ENCODE measurements at regions not wholly inside any gene's neighbourhood (a gene's known extent, or its start where the extent isn't known, plus 50 kb on each side); places are given as distances from the start of the nearest gene placed in this dataset.
A peak's percentile ranks its signal among the peaks of the same experiment; 100 is the strongest.

DNA sequence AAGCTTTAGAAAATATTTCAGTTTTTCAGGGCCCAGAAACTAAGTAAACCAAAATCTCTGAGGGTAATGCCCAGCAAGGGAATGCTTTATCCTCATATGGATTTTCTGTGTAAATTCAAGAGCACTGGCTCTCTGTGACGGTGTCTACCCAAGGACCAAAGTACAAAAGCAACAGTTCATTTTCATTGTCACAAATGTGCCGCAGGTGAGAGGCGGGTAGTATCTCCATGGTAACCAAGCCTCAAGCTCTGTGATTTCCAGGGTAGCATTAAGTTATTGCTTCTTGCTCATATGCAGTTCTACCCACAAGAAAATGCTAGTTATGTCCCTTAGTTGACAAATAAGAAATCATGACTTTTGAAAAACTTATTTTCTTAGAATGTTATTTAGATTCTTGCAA, 164.3 kb downstream of the MTRR start:
- H2AFZ ChIP-seq (ENCODE audit: low read length): no peak overlapping the region
- CTCF ChIA-PET (ENCODE audit: low intra/inter-chr PET ratio, low total read pairs): no interaction called here
- no peak overlapping the region for H3K27ac ChIP-seq (ENCODE audit: extremely low read length, insufficient read depth, low read length)
- H3K9me3 ChIP-seq (ENCODE audit: low read length): no peaks in the 10 kb centered on the region
- BruUV-seq (replicated peaks): no TSS peak
- FAIRE-seq: no peak
- H3K79me2 ChIP-seq (ENCODE audit: insufficient read depth, low read length): no peaks in the 10 kb centered on the region
- peak; percentile 43; the same call in 2 of the 3 replicates for ATAC-seq
- H3K4me2 ChIP-seq (ENCODE audit: low read depth, low read length): no peak overlapping the region
- in situ Hi-C loops (cut with HindIII; ENCODE audit: extremely low pct_ligation_motif_present, low pct_unique_long_range_greater_than_20kb): no loop called here
- intact Hi-C loops (cut with micrococcal nuclease; ENCODE audit: unreplicated experiment): no loop called here
- no peaks in the 10 kb centered on the region for H4K20me1 ChIP-seq (ENCODE audit: insufficient read depth, low read length)
- DNase-seq (ENCODE audit: low spot score): no peak
- POLR2A ChIA-PET: no interaction called here
- no peaks in the 10 kb centered on the region for H3K4me1 ChIP-seq (ENCODE audit: insufficient read depth, low read length)
- H3K4me3 ChIP-seq (replicated peaks in 1 of 3; ENCODE audit: insufficient read depth in 1 of 3, low read depth in 2 of 3, low read length in 3 of 3): no peak overlapping the region
- no peaks in the 10 kb centered on the region for H3K36me3 ChIP-seq (replicated peaks in 1 of 2; ENCODE audit: control insufficient read depth in 1 of 2, insufficient read depth in 2 of 2, low read length in 2 of 2)
- H3K9ac ChIP-seq (ENCODE audit: insufficient read depth, low read depth, low read length): no peak overlapping the region
- WGBS (ENCODE audit: low lambda C conversion rate): 4% methylated on average over 3 of the region's 3 CpGs
- no peaks in the 10 kb centered on the region for H3K27me3 ChIP-seq (ENCODE audit: control insufficient read depth in 1 of 2, insufficient read depth in 2 of 2, low read length in 2 of 2)
- TF ChIP-seq FOSL1 (CRISPR knock-in tag; IDR thresholded peaks at IDR 0.05; ENCODE audit: borderline replicate concordance) (no peak), USF2 (IDR thresholded peaks at IDR 0.05; ENCODE audit: low read depth, low read length) (no peak), USF2 (CRISPR knock-in tag; IDR thresholded peaks at IDR 0.05; ENCODE audit: borderline replicate concordance) (no peak), MIER2 (CRISPR knock-in tag; IDR thresholded peaks at IDR 0.05) (no peak), GATA4 (IDR thresholded peaks at IDR 0.05; ENCODE audit: borderline replicate concordance, low read depth) (no peak), ZNF644 (CRISPR knock-in tag; IDR thresholded peaks at IDR 0.05; ENCODE audit: low read depth) (no peak), CSRNP2 (CRISPR knock-in tag; conservative IDR thresholded peaks at IDR 0.05; ENCODE audit: low read depth) (no peak), FOSL2 (CRISPR knock-in tag; IDR thresholded peaks at IDR 0.05) (no peak), ZBTB44 (CRISPR knock-in tag; IDR thresholded peaks at IDR 0.05) (no peak), SNAPC2 (CRISPR knock-in tag; IDR thresholded peaks at IDR 0.05) (no peak), ZNF788 (CRISPR knock-in tag; IDR thresholded peaks at IDR 0.05; ENCODE audit: borderline replicate concordance) (no peak), GFI1 (CRISPR knock-in tag; IDR thresholded peaks at IDR 0.05; ENCODE audit: borderline replicate concordance) (no peak), ZBTB25 (CRISPR knock-in tag; IDR thresholded peaks at IDR 0.05) (no peak), ZNF33B (CRISPR knock-in tag; IDR thresholded peaks at IDR 0.05) (no peak), MTF2 (CRISPR knock-in tag; IDR thresholded peaks at IDR 0.05; ENCODE audit: borderline replicate concordance) (no peak), ZNF598 (CRISPR knock-in tag; IDR thresholded peaks at IDR 0.05; ENCODE audit: borderline replicate concordance) (no peak), CBX1 (IDR thresholded peaks at IDR 0.05; ENCODE audit: low read depth) (no peak), PCBP2 (optimal IDR thresholded peaks at IDR 0.05; ENCODE audit: low read depth, low read length, poor library complexity, severe bottlenecking) (no peak)
- TF ChIP-seq, protein P1, sequence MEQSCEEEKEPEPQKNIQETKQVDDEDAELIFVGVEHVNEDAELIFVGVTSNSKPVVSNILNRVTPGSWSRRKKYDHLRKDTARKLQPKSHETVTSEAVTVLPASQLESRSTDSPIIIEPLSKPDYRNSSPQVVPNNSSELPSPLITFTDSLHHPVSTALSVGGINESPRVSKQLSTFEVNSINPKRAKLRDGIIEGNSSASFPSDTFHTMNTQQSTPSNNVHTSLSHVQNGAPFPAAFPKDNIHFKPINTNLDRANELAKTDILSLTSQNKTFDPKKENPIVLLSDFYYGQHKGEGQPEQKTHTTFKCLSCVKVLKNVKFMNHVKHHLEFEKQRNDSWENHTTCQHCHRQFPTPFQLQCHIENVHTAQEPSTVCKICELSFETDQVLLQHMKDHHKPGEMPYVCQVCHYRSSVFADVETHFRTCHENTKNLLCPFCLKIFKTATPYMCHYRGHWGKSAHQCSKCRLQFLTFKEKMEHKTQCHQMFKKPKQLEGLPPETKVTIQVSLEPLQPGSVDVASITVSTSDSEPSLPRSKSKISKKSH (CRISPR knock-in tag; IDR thresholded peaks at IDR 0.05; ENCODE audit: borderline replicate concordance): no peak
